Common myeloid progenitor, CD34-positive (primary cell): ENCODE measurements at regions not wholly inside any gene's neighbourhood (a gene's known extent, or its start where the extent isn't known, plus 50 kb on each side); places are given as distances from the start of the nearest gene placed in this dataset.

Experiments
- CTCF ChIA-PET: fragments of 350-600 bp; sonication (Branson Sonifier 250); formaldehyde crosslinking; loops from one replicate; lab custom pipeline; 2021; ENCODE audit warnings: antibody characterized with exemption; lab: Charles Lee
- POLR2A ChIA-PET: fragments of 350-600 bp; sonication (Branson Sonifier 250); formaldehyde crosslinking; loops from one replicate; lab custom pipeline; 2021; ENCODE audit warnings: antibody characterized with exemption; lab: Charles Lee
- DNase-seq, 3 donors: peaks; one replicate each; pipeline versions ENCODE4 v3.0.0 to v3.0.0-alpha.2; 2013
- H3K27ac ChIP-seq, 2 experiments: 1 replicate in 1 of 2; 2 replicates in 1 of 2; pipeline ENCODE4 v1.7.0; 2013; ENCODE audit warnings: inconsistent platforms in 2 of 2, low read length in 2 of 2, mild to moderate bottlenecking in 2 of 2, low read depth in 1 of 2, moderate library complexity in 1 of 2; ENCODE audit not compliant: severe bottlenecking in 2 of 2, insufficient read depth in 1 of 2, poor library complexity in 1 of 2
- H3K27me3 ChIP-seq, 5 experiments: replicated peaks in 2 of 5; 1 replicate in 3 of 5; 2 replicates in 2 of 5; pipeline versions ENCODE4 v1.6.1 to v1.7.0; 2013; ENCODE audit warnings: low read length in 4 of 5, mild to moderate bottlenecking in 2 of 5, moderate library complexity in 2 of 5, inconsistent platforms in 1 of 5; ENCODE audit not compliant: insufficient read depth in 5 of 5, control insufficient read depth in 4 of 5
- H3K36me3 ChIP-seq, 4 experiments: 1 replicate in 2 of 4; 2 replicates in 2 of 4; pipeline versions ENCODE4 v1.6.1 to v1.7.0; 2013; ENCODE audit warnings: low read length in 3 of 4, control low read depth in 1 of 4, mild to moderate bottlenecking in 1 of 4; ENCODE audit not compliant: control insufficient read depth in 4 of 4, insufficient read depth in 4 of 4
- H3K4me1 ChIP-seq, 4 experiments: 1 replicate in 3 of 4; 2 replicates in 1 of 4; pipeline versions ENCODE4 v1.6.1 to v1.7.1; 2013; ENCODE audit warnings: low read length in 3 of 4, mild to moderate bottlenecking in 3 of 4, control low read depth in 1 of 4, inconsistent platforms in 1 of 4, moderate library complexity in 1 of 4; ENCODE audit not compliant: control insufficient read depth in 4 of 4, insufficient read depth in 4 of 4; ENCODE audit errors: control extremely low read depth in 1 of 4
- H3K4me3 ChIP-seq, 7 experiments: 1 replicate in 4 of 7; 2 replicates in 3 of 7; pipeline versions ENCODE4 v1.5.1 to v1.7.0; 2013; ENCODE audit warnings: mild to moderate bottlenecking in 7 of 7, low read length in 6 of 7, moderate library complexity in 6 of 7, inconsistent platforms in 2 of 7, low read depth in 2 of 7, control low read depth in 1 of 7; ENCODE audit not compliant: insufficient read depth in 4 of 7, control insufficient read depth in 1 of 7; ENCODE audit errors: extremely low read depth in 1 of 7
- H3K9me3 ChIP-seq, 5 experiments: 1 replicate in 4 of 5; 2 replicates in 1 of 5; pipeline versions ENCODE4 v1.6.1 to v1.7.1; 2013; ENCODE audit warnings: low read length in 4 of 5, mild to moderate bottlenecking in 2 of 5, inconsistent platforms in 1 of 5, low read depth in 1 of 5, moderate library complexity in 1 of 5; ENCODE audit not compliant: control insufficient read depth in 4 of 5, insufficient read depth in 2 of 5; ENCODE audit errors: control extremely low read depth in 1 of 5
- WGBS: methylation state at CpG from one replicate; pipeline ENCODE4 v1.1.5; 2013; ENCODE audit not compliant: insufficient coverage; 5-methylcytosine and 5-hydroxymethylcytosine counted together

DNA sequence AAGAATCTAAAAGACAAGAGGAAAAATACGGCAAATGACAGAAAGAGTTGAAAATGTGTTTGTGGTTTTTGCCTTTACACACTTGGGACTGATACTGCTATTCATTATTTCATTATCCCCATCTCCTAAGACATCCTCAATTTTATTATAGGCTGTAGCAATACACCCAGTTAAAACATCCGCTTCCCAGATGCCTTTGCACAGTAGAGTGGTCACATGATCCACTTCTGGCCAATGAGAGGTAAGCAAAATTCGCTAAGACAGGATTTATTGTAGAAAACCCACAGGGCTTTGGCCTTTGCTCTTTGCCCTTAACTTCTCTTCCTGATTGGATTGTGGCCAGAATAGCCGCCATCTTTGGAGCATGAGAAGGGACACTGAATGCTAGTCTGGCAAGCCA is 53.2 kb upstream of the BOC start:
- 100% methylated on average over 3 of the region's 4 CpGs for WGBS
- no peaks in the 10 kb centered on the region for H3K36me3 ChIP-seq
- no peaks in the 10 kb centered on the region for H3K9me3 ChIP-seq
- POLR2A ChIA-PET: interaction anchor here (0.6 kb wide), 1 partner anchor 9 kb away, joined by 3 read pairs; no protein-coding TSS in a partner anchor
- CTCF ChIA-PET: no interaction called here
- DNase-seq: no peak
- no peak overlapping the region for H3K27ac ChIP-seq
- H3K4me1 ChIP-seq: no peaks in the 10 kb centered on the region
- H3K27me3 ChIP-seq: no peaks in the 10 kb centered on the region
- H3K4me3 ChIP-seq: no peak overlapping the region
